ENCODE measurements at regions not wholly inside any gene's neighbourhood (a gene's known extent, or its start where the extent isn't known, plus 50 kb on each side); places are given as distances from the start of the nearest gene placed in this dataset.

- no peak for ATAC-seq
- no peak overlapping the region for H3K27ac ChIP-seq (ENCODE audit: control insufficient read depth, insufficient read depth)
- H3K79me2 ChIP-seq (ENCODE audit: control insufficient read depth, insufficient read depth, low read length): no peaks in the 10 kb centered on the region
- no peak overlapping the region for H3K4me2 ChIP-seq (ENCODE audit: control insufficient read depth, insufficient read depth)
- WGBS (ENCODE audit: insufficient coverage, insufficient replicate concordance, low lambda C conversion rate, missing lambda C conversion rate): 28% methylated on average over 19 of the region's 19 CpGs
- no peaks in the 10 kb centered on the region for H3K36me3 ChIP-seq (ENCODE audit: control insufficient read depth in 2 of 2, insufficient read depth in 2 of 2, low read length in 1 of 2)
- no peak for FAIRE-seq
- no peak for TF ChIP-seq NFYA (IDR thresholded peaks at IDR 0.05; ENCODE audit: borderline replicate concordance, low read depth, low read length)
- no peak for TF ChIP-seq IRF4 (IDR thresholded peaks at IDR 0.05; ENCODE audit: low read depth, low read length)
- no peak for TF ChIP-seq POLR2A (IDR thresholded peaks at IDR 0.05; ENCODE audit: low read depth, low read length)
- no peak for TF ChIP-seq POLR2AphosphoS5 (IDR thresholded peaks at IDR 0.05; ENCODE audit: low read length)
- no peak for TF ChIP-seq GABPA (IDR thresholded peaks at IDR 0.05; ENCODE audit: low read depth)
- no peak for TF ChIP-seq ZNF622 (IDR thresholded peaks at IDR 0.05)
- no peak for TF ChIP-seq TBL1XR1 (IDR thresholded peaks at IDR 0.05; ENCODE audit: low read depth, low read length)
- TF ChIP-seq CUX1 (IDR thresholded peaks at IDR 0.05; ENCODE audit: insufficient replicate concordance, low read depth, low read length): no peak
- TF ChIP-seq STAT1 (conservative IDR thresholded peaks at IDR 0.05): no peak
- H3K9me3 ChIP-seq (replicated peaks; ENCODE audit: control insufficient read depth, insufficient read depth, low read length): no peaks in the 10 kb centered on the region
- H3K27me3 ChIP-seq (replicated peaks in 1 of 2; ENCODE audit: control insufficient read depth in 2 of 2, insufficient read depth in 2 of 2, low read length in 1 of 2): peaks cover 0 to 1% of the 10 kb centered on the region in 2 experiments; a peak in 1 of 4 replicates
- ChIA-PET SMC1A (ENCODE audit: uncharacterized antibody, unreplicated experiment) (no interaction called here), RAD21 (ENCODE audit: unreplicated experiment) (no interaction called here), POLR2A (no interaction called here), CTCF (no interaction called here)
- no TSS peak for BruUV-seq (replicated peaks)
- in situ Hi-C loops (cut with MboI): no loop called here
- no peak overlapping the region for H3K4me3 ChIP-seq
- H2AFZ ChIP-seq (ENCODE audit: control insufficient read depth, low read depth, low read length): no peak overlapping the region
- no peak overlapping the region for H3K9ac ChIP-seq (ENCODE audit: control insufficient read depth, insufficient read depth, low read length)
- H3K4me1 ChIP-seq (ENCODE audit: control insufficient read depth, insufficient read depth, low read length): peaks cover under 1% of the 10 kb centered on the region; the same call in 1 of the 2 replicates
- intact Hi-C loops (cut with micrococcal nuclease; ENCODE audit: unreplicated experiment): no loop called here
- DNase-seq (ENCODE audit: low read depth, low spot score): no peak
- H4K20me1 ChIP-seq (ENCODE audit: control insufficient read depth, insufficient read depth): no peaks in the 10 kb centered on the region
These were observed 86.7 kb downstream of the TMEM18 start for GRCh38 chr2:590214-591175.

All from GM12878 (cell line).